Pancreas (tissue), 10 donors: ENCODE measurements at regions not wholly inside any gene's neighbourhood (a gene's known extent, or its start where the extent isn't known, plus 50 kb on each side); places are given as distances from the start of the nearest gene placed in this dataset.

Source experiments
- ATAC-seq, 4 donors: fragments of 200-7000 bp; cut with Tn5 transposase; one replicate each; pipeline versions ENCODE4 v1.8.0 to v1.9.1; 2020; ENCODE audit warnings: mild to moderate bottlenecking in 4 of 4, moderate library complexity in 4 of 4
- DNase-seq, 6 donors: peaks; one replicate each; pipeline ENCODE4 v3.0.0-alpha.2; 2020
- FAIRE-seq: peaks from 2 replicates; lab custom pipeline; 2012; peaks lifted over from hg19 to GRCh38; lab: Jason Lieb, UNC
- H3K27ac ChIP-seq, 4 donors: fragments of 200-600 bp; sonication (generic); 1 replicate in 3 of 4; 2 replicates in 1 of 4; pipeline versions ENCODE4 v1.5.0 to v1.8.0; 2020
- H3K27me3 ChIP-seq, 4 donors: fragments of 200-600 bp; one replicate each; pipeline ENCODE4 v1.8.0; 2021
- H3K36me3 ChIP-seq, 3 donors: fragments of 200-600 bp; sonication (generic) in 1 of 3; one replicate each; pipeline versions ENCODE4 v1.5.0 to v1.8.0; 2020 to 2021
- H3K4me1 ChIP-seq, 3 donors: fragments of 200-600 bp; one replicate each; pipeline ENCODE4 v1.8.0; 2021
- H3K4me3 ChIP-seq, 4 donors: fragments of 200-600 bp; sonication (generic) in 2 of 4; one replicate each; pipeline versions ENCODE4 v1.5.0 to v1.8.0; 2020 to 2021
- H3K9me3 ChIP-seq, 4 donors: fragments of 200-600 bp; one replicate each; pipeline ENCODE4 v1.8.0; 2021
- CTCF ChIP-seq, 4 donors: fragments of 200-600 bp; sonication (generic) in 3 of 4; IDR thresholded peaks; one replicate each; pipeline versions ENCODE4 v1.5.0 to v1.8.0; 2021; ENCODE audit warnings: antibody characterized with exemption in 4 of 4
- WGBS, 2 donors: extraction: QIAGEN DNeasy Blood & Tissue Kit; methylation state at CpG; one replicate each; pipeline ENCODE4 v1.1.7; 2013; 5-methylcytosine and 5-hydroxymethylcytosine counted together
- intact Hi-C, 3 donors: fragments of 100-400 bp; cut with DNase I; formaldehyde crosslinking; loops; one replicate each; pipeline versions ENCODE4 v1.11.1 to v1.14.2; 2022
- donor health status: healthy with polysubstance abuse.
- donor health status: DM: no; HTN: no; CAD: no; lungs with moderate emphysema.
- donor health status: DM: no; HTN: no; CAD: no.
- donor health status: control.
- donor health status: control.
- donor health status: Bipolar disorder and iron deficiency.
- donor health status: DM: yes; HTN: yes; CAD: no.
- donor health status: DM: no; HTN: no; CAD: no.
- donor health status: DM: no; HTN: no; CAD: no.
- donor health status: DM: yes; HTN: yes; CAD: no.

DNA sequence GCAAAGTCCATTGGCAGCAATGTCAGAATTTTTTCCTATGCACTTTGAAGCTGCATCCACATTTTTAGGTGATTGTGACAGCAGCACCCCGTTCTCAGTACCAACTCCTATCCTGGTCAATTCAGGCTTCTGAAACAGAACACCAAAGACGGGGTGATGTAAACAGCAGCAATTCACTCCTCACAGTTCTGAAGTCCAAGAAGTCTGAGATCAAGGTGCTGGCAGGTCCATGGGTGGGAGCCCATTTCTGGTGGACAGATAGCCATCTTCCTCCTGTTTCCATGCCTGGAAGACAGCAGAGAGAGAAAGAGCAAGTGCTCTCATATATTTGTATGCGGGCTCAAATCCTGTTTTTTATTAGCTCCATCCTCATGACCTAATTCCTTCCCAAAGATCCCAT is 471.2 kb downstream of the BRD1 start:
- Histone ChIP-seq H3K27me3 (peaks cover 0 to 13% (median 3%) of the 10 kb centered on the region in 4 donors), H3K36me3 (no peaks in the 10 kb centered on the region), H3K27ac (no peak overlapping the region), H3K4me1 (no peaks in the 10 kb centered on the region), H3K4me3 (no peak overlapping the region), H3K9me3 (no peaks in the 10 kb centered on the region)
- ATAC-seq (no peak), FAIRE-seq (no peak), DNase-seq (no peak)
- intact Hi-C loops: no loop called here
- 62 to 78% methylated on average over 3 of the region's 3 CpGs for WGBS, 2 donors
- no peak for TF ChIP-seq CTCF (IDR thresholded peaks at IDR 0.05)

DNA sequence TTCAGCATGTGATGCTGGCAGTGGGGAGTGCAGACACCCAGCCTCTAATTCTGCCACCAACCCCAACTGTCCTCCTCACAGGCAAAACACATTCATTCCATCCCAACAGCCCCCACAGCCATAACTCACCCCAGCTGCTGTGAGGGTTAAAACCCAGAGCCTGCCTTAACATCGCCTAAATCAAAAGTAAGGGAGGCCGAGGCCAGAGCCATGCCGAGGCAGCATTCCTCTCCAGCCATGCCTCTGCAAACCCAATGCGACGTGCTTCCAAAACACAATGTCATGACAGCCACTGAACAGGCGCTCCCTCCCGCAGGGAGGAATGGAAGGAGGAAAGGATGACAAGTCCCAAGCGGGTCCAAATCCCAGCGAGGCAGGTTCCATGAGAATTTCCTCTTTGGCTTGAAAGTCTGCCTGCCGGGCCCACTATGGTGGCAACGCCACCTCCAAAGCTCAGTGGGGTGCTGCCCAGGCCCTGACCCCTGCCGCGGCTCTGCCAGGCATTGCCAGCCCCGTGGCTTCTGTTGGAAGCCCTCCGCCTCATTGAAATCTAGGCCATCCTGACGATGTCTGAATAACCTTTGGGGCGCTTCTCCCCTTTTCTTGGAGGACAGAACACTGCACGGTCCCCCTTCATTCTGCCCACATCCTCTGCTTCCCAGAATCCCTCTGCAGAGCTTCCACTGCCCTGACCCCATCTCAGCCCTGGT is 472.3 kb downstream of the BRD1 start:
- no peaks in the 10 kb centered on the region for H3K9me3 ChIP-seq
- WGBS, 2 donors: 66 to 82% methylated on average over 18 of the region's 18 CpGs
- no peak overlapping the region for H3K4me3 ChIP-seq
- no peaks in the 10 kb centered on the region for H3K36me3 ChIP-seq
- peak in 1 of 6 donors; percentile 36 for DNase-seq
- H3K27me3 ChIP-seq: peaks cover 0 to 13% (median 1%) of the 10 kb centered on the region in 4 donors
- TF ChIP-seq CTCF (IDR thresholded peaks at IDR 0.05): no peak
- ATAC-seq: no peak
- no peak for FAIRE-seq
- no peaks in the 10 kb centered on the region for H3K4me1 ChIP-seq
- no peak overlapping the region for H3K27ac ChIP-seq
- intact Hi-C loops: no loop called here

DNA sequence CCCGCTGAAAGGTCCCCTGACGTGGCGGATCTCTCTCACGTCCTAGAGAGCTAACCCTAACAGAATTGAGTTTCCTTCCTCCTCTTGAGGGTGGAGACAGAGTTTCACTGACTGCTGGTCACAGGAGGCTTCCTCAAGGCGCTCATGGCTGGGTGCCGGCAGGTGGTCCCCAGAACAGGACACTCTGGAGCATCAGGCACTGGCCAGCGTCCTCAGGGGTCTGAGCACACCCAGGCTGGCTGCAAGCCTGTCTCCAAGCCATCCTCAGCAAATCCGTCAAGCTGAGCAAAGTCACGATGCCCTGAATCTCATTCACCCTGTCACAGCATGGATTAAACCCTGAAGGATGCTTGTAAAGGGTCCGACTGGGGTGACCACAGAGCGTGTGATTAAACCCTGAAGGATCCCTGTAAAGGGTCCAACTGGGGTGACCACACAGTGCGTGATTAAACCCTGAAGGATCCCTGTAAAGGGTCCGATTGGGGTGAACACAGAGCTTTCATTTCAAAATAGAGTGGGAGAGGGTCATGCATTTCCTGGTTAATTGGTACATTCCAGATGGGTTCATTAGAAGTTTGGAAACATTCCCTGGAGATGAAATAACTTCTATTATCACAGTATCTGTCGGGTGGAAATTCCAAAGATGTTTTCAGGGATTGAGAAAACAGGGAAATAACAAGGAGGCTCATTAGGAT is 473.0 kb downstream of the BRD1 start:
- Histone ChIP-seq H3K36me3 (no peaks in the 10 kb centered on the region), H3K4me1 (no peaks in the 10 kb centered on the region), H3K4me3 (no peak overlapping the region), H3K27me3 (peaks cover 0 to 13% (median 0%) of the 10 kb centered on the region in 4 donors), H3K9me3 (no peaks in the 10 kb centered on the region), H3K27ac (no peak overlapping the region)
- FAIRE-seq: no peak
- DNase-seq: no peak
- WGBS, 2 donors: 37 to 48% methylated on average over 14 of the region's 14 CpGs
- no peak for TF ChIP-seq CTCF (IDR thresholded peaks at IDR 0.05)
- intact Hi-C loops: no loop called here
- ATAC-seq: no peak

DNA sequence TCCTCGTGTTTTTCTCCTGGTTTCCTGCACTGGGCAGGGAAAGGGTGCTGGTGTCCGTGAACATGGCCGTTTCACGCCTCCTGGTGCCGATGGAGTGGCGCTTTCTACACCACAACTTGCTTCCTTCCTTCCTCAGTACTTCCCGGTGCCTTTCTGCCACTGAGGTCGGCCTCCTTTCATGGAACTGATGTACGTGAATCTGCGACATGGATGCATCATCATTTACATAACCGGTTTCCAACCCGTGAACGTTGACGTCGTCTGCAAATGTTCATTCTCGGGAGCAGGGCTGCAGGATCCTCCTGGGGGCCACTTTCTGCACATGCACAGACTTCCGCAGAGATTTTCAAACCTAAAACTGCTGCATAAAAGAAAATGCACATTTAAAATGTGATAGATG is 474.4 kb downstream of the BRD1 start:
- H3K4me1 ChIP-seq: no peaks in the 10 kb centered on the region
- DNase-seq (no peak), ATAC-seq (no peak), FAIRE-seq (no peak)
- no peaks in the 10 kb centered on the region for H3K9me3 ChIP-seq
- no peak overlapping the region for H3K4me3 ChIP-seq
- H3K27me3 ChIP-seq: peaks cover 0 to 13% (median 0%) of the 10 kb centered on the region in 4 donors
- H3K36me3 ChIP-seq: no peaks in the 10 kb centered on the region
- TF ChIP-seq CTCF (IDR thresholded peaks at IDR 0.05): no peak
- no peak overlapping the region for H3K27ac ChIP-seq
- intact Hi-C loops: no loop called here
- WGBS, 2 donors: 54 to 57% methylated on average over 17 of the region's 17 CpGs
